ENCODE measurements at regions not wholly inside any gene's neighbourhood (a gene's known extent, or its start where the extent isn't known, plus 50 kb on each side); places are given as distances from the start of the nearest gene placed in this dataset.

GRCh38 chr15:81890496-81890895 is 155.3 kb downstream of the MEX3B start:
- H3K9me3 ChIP-seq (ENCODE audit: control insufficient read depth in 2 of 3, insufficient read depth in 1 of 3, low read length in 3 of 3), result no peaks in the 10 kb centered on the region
- TF ChIP-seq CTCF (IDR thresholded peaks at IDR 0.05; ENCODE audit: borderline replicate concordance, extremely low read depth, insufficient read depth), result no peak
- H3K27ac ChIP-seq (ENCODE audit: low read depth in 2 of 2, low read length in 2 of 2), result no peak overlapping the region
- no peak for FAIRE-seq
- DNase-seq, result no peak
- H3K36me3 ChIP-seq (ENCODE audit: control insufficient read depth in 2 of 3, insufficient read depth in 3 of 3, low read length in 3 of 3), result no peaks in the 10 kb centered on the region
- intact Hi-C loops (cut with DNase I), result no loop called here
- no peaks in the 10 kb centered on the region for H3K4me1 ChIP-seq (ENCODE audit: control insufficient read depth in 2 of 3, insufficient read depth in 2 of 3, low read depth in 1 of 3, low read length in 3 of 3)
- no peak overlapping the region for H3K4me3 ChIP-seq (ENCODE audit: low read length in 3 of 3)
- H3K27me3 ChIP-seq (ENCODE audit: control insufficient read depth, insufficient read depth, low read length), result no peaks in the 10 kb centered on the region
- no peak overlapping the region for H3K9ac ChIP-seq (ENCODE audit: low read length in 3 of 3)

GRCh38 chr15:81889485-81889881 is 156.3 kb downstream of the MEX3B start:
- no peak for FAIRE-seq
- no peak for TF ChIP-seq CTCF (IDR thresholded peaks at IDR 0.05; ENCODE audit: borderline replicate concordance, extremely low read depth, insufficient read depth)

GRCh38 chr15:81888748-81889484 is 156.9 kb downstream of the MEX3B start:
- Histone ChIP-seq H3K27ac (ENCODE audit: low read depth in 2 of 2, low read length in 2 of 2) (no peak overlapping the region), H3K9me3 (ENCODE audit: control insufficient read depth in 2 of 3, insufficient read depth in 1 of 3, low read length in 3 of 3) (no peaks in the 10 kb centered on the region), H3K36me3 (ENCODE audit: control insufficient read depth in 2 of 3, insufficient read depth in 3 of 3, low read length in 3 of 3) (no peaks in the 10 kb centered on the region), H3K4me1 (ENCODE audit: control insufficient read depth in 2 of 3, insufficient read depth in 2 of 3, low read depth in 1 of 3, low read length in 3 of 3) (no peaks in the 10 kb centered on the region), H3K27me3 (ENCODE audit: control insufficient read depth, insufficient read depth, low read length) (no peaks in the 10 kb centered on the region), H3K9ac (ENCODE audit: low read length in 3 of 3) (no peak overlapping the region), H3K4me3 (ENCODE audit: low read length in 3 of 3) (no peak overlapping the region)
- DNase-seq (peak in 2 of 5 donors; percentile 22 to 66), FAIRE-seq (no peak)
- intact Hi-C loops (cut with DNase I), result no loop called here
- TF ChIP-seq CTCF (IDR thresholded peaks at IDR 0.05; ENCODE audit: borderline replicate concordance, extremely low read depth, insufficient read depth), result no peak

More at GRCh38 chr15:81889485-81889881, 156.3 kb downstream of the MEX3B start:
- no peak overlapping the region for H3K9ac ChIP-seq (ENCODE audit: low read length in 3 of 3)
- no peaks in the 10 kb centered on the region for H3K36me3 ChIP-seq (ENCODE audit: control insufficient read depth in 2 of 3, insufficient read depth in 3 of 3, low read length in 3 of 3)
- peak in 1 of 5 donors; percentile 11 for DNase-seq
- H3K4me3 ChIP-seq (ENCODE audit: low read length in 3 of 3), result no peak overlapping the region
- no peaks in the 10 kb centered on the region for H3K9me3 ChIP-seq (ENCODE audit: control insufficient read depth in 2 of 3, insufficient read depth in 1 of 3, low read length in 3 of 3)
- intact Hi-C loops (cut with DNase I), result no loop called here
- H3K27ac ChIP-seq (ENCODE audit: low read depth in 2 of 2, low read length in 2 of 2), result no peak overlapping the region
- no peaks in the 10 kb centered on the region for H3K27me3 ChIP-seq (ENCODE audit: control insufficient read depth, insufficient read depth, low read length)
- H3K4me1 ChIP-seq (ENCODE audit: control insufficient read depth in 2 of 3, insufficient read depth in 2 of 3, low read depth in 1 of 3, low read length in 3 of 3), result no peaks in the 10 kb centered on the region

Data from kidney (tissue), 13 donors.